HEK293 (cell line): ENCODE measurements at regions not wholly inside any gene's neighbourhood (a gene's known extent, or its start where the extent isn't known, plus 50 kb on each side); places are given as distances from the start of the nearest gene placed in this dataset.

Experiments used
- CTCF ChIA-PET: fragments of 350-600 bp; formaldehyde crosslinking; extraction: SDS; loops from one replicate; lab custom pipeline; 2021; ENCODE audit warnings: antibody characterized with exemption; lab: Yijun Ruan, JAX
- POLR2A ChIA-PET: fragments of 300-600 bp; formaldehyde crosslinking; extraction: SDS; loops from one replicate; lab custom pipeline; 2020; ENCODE audit warnings: antibody characterized with exemption, inconsistent platforms; lab: Yijun Ruan, JAX
- H3K27ac ChIP-seq: fragments of 200-500 bp; sonication (Bioruptor generic); 2 replicates; pipeline ENCODE4 v1.5.1; 2014; ENCODE audit warnings: low read depth, low read length, control low read depth, inconsistent platforms; ENCODE audit errors: extremely low read depth
- H3K36me3 ChIP-seq, 2 experiments: fragments of 200-500 bp in 1 of 2; sonication (Bioruptor generic) in 1 of 2; 1 replicate in 1 of 2; 2 replicates in 1 of 2; pipeline ENCODE4 v1.5.1; 2014 to 2017; ENCODE audit warnings: inconsistent platforms in 2 of 2, low read length in 2 of 2; ENCODE audit not compliant: control insufficient read depth in 2 of 2, insufficient read depth in 1 of 2
- H3K4me1 ChIP-seq: fragments of 200-500 bp; sonication (Bioruptor generic); 2 replicates; pipeline ENCODE4 v1.5.1; 2014; ENCODE audit warnings: mild to moderate bottlenecking, low read length, inconsistent platforms; ENCODE audit not compliant: control insufficient read depth, insufficient read depth
- H3K4me3 ChIP-seq: 2 replicates; pipeline ENCODE4 v1.5.1; 2011; ENCODE audit warnings: low read depth, mild to moderate bottlenecking, control low read depth, low read length, moderate library complexity
- H3K9me3 ChIP-seq: fragments of 200-500 bp; sonication (Bioruptor generic); 2 replicates; pipeline ENCODE4 v1.5.1; 2014; ENCODE audit warnings: low read depth, low read length, inconsistent platforms; ENCODE audit not compliant: control insufficient read depth, insufficient read depth
- HOXC10 ChIP-seq: sonication (generic); formaldehyde crosslinking; IDR thresholded peaks from 2 replicates; pipeline ENCODE4 v1.8.1; 2023; ENCODE audit warnings: mild to moderate bottlenecking, missing genetic modification reagents
- KLF8 ChIP-seq: fragments of 450-650 bp; formaldehyde crosslinking; IDR thresholded peaks from 2 replicates; pipeline ENCODE4 v1.5.1; 2016; ENCODE audit warnings: missing biosample characterization, missing genetic modification characterization
- MZF1 ChIP-seq: fragments of 450-650 bp; formaldehyde crosslinking; IDR thresholded peaks from 2 replicates; pipeline ENCODE4 v1.5.1; 2017; ENCODE audit warnings: missing biosample characterization, missing genetic modification characterization, borderline replicate concordance
- PRDM1 ChIP-seq: fragments of 450-650 bp; formaldehyde crosslinking; IDR thresholded peaks from 2 replicates; pipeline ENCODE4; 2016; ENCODE audit warnings: missing biosample characterization, missing genetic modification characterization
- TRIM28 ChIP-seq: IDR thresholded peaks from 2 replicates; pipeline ENCODE4 v1.6.1; 2011; ENCODE audit warnings: low read length, control low read depth, borderline replicate concordance
- ZNF121 ChIP-seq: fragments of 450-650 bp; formaldehyde crosslinking; IDR thresholded peaks from 2 replicates; pipeline ENCODE4 v1.5.1; 2016; ENCODE audit warnings: missing biosample characterization, missing genetic modification characterization
- ZNF140 ChIP-seq: fragments of 450-650 bp; formaldehyde crosslinking; IDR thresholded peaks from 2 replicates; pipeline ENCODE4 v1.5.1; 2016; ENCODE audit warnings: missing biosample characterization, missing genetic modification characterization
- ZNF174 ChIP-seq: fragments of 450-650 bp; formaldehyde crosslinking; IDR thresholded peaks from 2 replicates; pipeline ENCODE4 v1.5.0; 2017; ENCODE audit warnings: missing biosample characterization, mild to moderate bottlenecking, missing genetic modification characterization
- ZNF214 ChIP-seq: fragments of 450-650 bp; formaldehyde crosslinking; IDR thresholded peaks from 2 replicates; pipeline ENCODE4 v1.5.1; 2017; ENCODE audit warnings: missing biosample characterization, mild to moderate bottlenecking, missing genetic modification characterization, borderline replicate concordance
- ZNF549 ChIP-seq: fragments of 450-650 bp; IDR thresholded peaks from 2 replicates; pipeline ENCODE4 v1.5.1; 2018; ENCODE audit warnings: missing biosample characterization, missing genetic modification characterization, mild to moderate bottlenecking, inconsistent platforms, moderate library complexity
- ZNF600 ChIP-seq: fragments of 450-650 bp; formaldehyde crosslinking; IDR thresholded peaks from 2 replicates; pipeline ENCODE4 v1.5.1; 2016; ENCODE audit warnings: missing biosample characterization, missing genetic modification characterization
- ZNF624 ChIP-seq: fragments of 450-650 bp; formaldehyde crosslinking; IDR thresholded peaks from 2 replicates; pipeline ENCODE4 v1.5.1; 2017; ENCODE audit warnings: missing biosample characterization, missing genetic modification characterization
- ZNF629 ChIP-seq: fragments of 450-650 bp; formaldehyde crosslinking; IDR thresholded peaks from 2 replicates; pipeline ENCODE4 v1.5.1; 2017; ENCODE audit warnings: missing biosample characterization, missing genetic modification characterization
- TF ChIP-seq, protein P1 (sequence below): fragments of 450-650 bp; formaldehyde crosslinking; IDR thresholded peaks from 2 replicates; pipeline ENCODE4 v1.5.1; 2016; ENCODE audit warnings: missing biosample characterization, missing genetic modification characterization, borderline replicate concordance
- TF ChIP-seq, protein P2 (sequence below): fragments of 450-650 bp; formaldehyde crosslinking; IDR thresholded peaks from 2 replicates; pipeline ENCODE4 v1.5.1; 2016; ENCODE audit warnings: missing biosample characterization, missing genetic modification characterization, low read depth

DNA sequence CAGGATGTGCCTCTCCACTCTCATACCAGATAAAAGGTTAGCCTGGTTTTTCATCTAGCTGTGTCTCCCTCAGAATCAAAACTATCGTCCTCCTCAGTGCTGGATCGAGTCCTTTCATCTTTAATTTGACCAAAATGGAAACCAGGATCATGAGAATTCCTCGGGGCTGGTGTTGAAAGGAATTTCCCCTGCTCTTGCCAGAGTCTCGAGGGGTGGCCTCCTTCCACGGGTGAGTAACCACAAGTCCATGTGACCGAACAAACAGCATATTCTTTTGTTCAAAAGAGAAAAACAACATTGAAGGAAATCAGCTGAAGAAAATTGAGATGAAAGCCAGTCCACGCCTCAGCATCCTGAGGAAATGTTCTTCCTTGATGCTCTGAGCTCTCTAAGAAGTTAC is 165.9 kb upstream of the CDYL start:
- TF ChIP-seq KLF8 (tag by site-specific recombination) (no peak), PRDM1 (tag by site-specific recombination) (no peak), ZNF549 (tag by site-specific recombination) (no peak), ZNF624 (tag by site-specific recombination) (no peak), HOXC10 (CRISPR knock-in tag) (no peak)
- ChIA-PET POLR2A (no interaction called here), CTCF (no interaction called here)
- Histone ChIP-seq H3K4me1 (no peaks in the 10 kb centered on the region), H3K27ac (no peak overlapping the region), H3K9me3 (no peaks in the 10 kb centered on the region), H3K36me3 (no peaks in the 10 kb centered on the region), H3K4me3 (no peak overlapping the region)

DNA sequence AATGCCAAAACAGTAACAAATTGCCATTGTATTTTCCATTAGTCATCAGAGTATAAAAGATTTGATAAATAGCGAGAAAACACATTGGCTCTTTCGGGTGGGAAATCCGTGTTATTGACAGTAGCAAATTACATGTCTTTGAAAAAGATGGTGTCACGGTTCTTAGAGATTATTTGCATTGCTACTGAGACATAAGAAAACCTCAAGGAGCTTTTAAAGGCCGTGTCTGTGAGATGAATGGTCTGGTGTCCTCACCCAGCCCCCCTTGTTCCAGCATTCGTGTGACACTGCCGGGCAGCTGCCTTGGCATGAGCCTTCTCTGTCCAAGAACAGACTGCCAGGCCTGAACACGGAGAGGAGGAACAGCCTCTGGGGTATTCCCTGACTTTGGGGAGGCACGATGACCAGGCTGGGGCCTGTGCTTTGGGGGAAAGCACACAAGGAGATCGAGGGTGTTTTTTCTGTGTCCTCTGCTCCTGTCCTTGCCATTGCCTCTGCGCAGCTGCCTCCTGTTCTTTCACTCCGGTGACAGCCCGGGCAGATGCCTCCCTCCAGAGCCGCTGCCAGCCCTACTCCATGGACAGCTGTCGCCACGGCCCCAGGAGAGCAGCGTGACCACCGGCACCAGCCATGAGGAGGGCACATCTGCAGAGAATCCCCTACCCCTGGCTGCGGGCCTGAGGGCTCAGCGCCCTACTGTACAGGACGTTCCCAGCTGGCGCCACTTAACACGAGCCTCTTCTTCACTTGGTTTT is 167.7 kb upstream of the CDYL start:
- ChIA-PET POLR2A (no interaction called here), CTCF (no interaction called here)
- Histone ChIP-seq H3K9me3 (no peaks in the 10 kb centered on the region), H3K36me3 (no peaks in the 10 kb centered on the region), H3K4me3 (no peak overlapping the region), H3K27ac (no peak overlapping the region), H3K4me1 (no peaks in the 10 kb centered on the region)
- TF ChIP-seq, protein P1, sequence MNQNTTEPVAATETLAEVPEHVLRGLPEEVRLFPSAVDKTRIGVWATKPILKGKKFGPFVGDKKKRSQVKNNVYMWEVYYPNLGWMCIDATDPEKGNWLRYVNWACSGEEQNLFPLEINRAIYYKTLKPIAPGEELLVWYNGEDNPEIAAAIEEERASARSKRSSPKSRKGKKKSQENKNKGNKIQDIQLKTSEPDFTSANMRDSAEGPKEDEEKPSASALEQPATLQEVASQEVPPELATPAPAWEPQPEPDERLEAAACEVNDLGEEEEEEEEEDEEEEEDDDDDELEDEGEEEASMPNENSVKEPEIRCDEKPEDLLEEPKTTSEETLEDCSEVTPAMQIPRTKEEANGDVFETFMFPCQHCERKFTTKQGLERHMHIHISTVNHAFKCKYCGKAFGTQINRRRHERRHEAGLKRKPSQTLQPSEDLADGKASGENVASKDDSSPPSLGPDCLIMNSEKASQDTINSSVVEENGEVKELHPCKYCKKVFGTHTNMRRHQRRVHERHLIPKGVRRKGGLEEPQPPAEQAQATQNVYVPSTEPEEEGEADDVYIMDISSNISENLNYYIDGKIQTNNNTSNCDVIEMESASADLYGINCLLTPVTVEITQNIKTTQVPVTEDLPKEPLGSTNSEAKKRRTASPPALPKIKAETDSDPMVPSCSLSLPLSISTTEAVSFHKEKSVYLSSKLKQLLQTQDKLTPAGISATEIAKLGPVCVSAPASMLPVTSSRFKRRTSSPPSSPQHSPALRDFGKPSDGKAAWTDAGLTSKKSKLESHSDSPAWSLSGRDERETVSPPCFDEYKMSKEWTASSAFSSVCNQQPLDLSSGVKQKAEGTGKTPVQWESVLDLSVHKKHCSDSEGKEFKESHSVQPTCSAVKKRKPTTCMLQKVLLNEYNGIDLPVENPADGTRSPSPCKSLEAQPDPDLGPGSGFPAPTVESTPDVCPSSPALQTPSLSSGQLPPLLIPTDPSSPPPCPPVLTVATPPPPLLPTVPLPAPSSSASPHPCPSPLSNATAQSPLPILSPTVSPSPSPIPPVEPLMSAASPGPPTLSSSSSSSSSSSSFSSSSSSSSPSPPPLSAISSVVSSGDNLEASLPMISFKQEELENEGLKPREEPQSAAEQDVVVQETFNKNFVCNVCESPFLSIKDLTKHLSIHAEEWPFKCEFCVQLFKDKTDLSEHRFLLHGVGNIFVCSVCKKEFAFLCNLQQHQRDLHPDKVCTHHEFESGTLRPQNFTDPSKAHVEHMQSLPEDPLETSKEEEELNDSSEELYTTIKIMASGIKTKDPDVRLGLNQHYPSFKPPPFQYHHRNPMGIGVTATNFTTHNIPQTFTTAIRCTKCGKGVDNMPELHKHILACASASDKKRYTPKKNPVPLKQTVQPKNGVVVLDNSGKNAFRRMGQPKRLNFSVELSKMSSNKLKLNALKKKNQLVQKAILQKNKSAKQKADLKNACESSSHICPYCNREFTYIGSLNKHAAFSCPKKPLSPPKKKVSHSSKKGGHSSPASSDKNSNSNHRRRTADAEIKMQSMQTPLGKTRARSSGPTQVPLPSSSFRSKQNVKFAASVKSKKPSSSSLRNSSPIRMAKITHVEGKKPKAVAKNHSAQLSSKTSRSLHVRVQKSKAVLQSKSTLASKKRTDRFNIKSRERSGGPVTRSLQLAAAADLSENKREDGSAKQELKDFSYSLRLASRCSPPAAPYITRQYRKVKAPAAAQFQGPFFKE (tag by site-specific recombination) = no peak
- TF ChIP-seq ZNF214 (tag by site-specific recombination) (no peak), ZNF629 (tag by site-specific recombination) (no peak), ZNF174 (tag by site-specific recombination) (no peak), ZNF600 (no peak), TRIM28 (no peak), ZNF121 (tag by site-specific recombination) (no peak)

DNA sequence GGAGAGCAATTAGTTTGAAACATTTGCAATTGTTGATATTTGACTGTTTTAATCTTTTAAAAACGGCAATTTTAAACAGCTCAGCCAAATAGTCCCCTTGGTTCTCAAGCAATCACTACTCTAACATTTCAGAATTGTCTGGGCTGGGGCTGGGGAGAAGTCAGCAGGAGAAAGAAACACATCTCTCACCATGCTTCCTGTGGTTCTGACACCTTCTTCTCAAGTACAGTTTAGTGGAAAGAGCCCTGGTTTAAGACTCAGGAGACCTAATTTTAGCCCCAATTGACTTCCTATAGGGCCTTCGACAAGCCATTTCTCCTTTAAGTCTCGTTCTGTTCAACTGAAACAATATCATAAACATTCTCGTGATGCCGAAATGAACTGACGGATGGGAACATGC is 168.4 kb upstream of the CDYL start:
- Histone ChIP-seq H3K27ac (no peak overlapping the region), H3K9me3 (no peaks in the 10 kb centered on the region), H3K4me1 (no peaks in the 10 kb centered on the region), H3K4me3 (no peak overlapping the region), H3K36me3 (no peaks in the 10 kb centered on the region)
- ChIA-PET CTCF (no interaction called here), POLR2A (interaction anchor here (0.5 kb wide), 1 partner anchor 395 kb away, joined by 4 read pairs; no protein-coding TSS in a partner anchor)
- TF ChIP-seq MZF1 (tag by site-specific recombination) (no peak), ZNF140 (tag by site-specific recombination) (no peak)
- TF ChIP-seq, protein P2, sequence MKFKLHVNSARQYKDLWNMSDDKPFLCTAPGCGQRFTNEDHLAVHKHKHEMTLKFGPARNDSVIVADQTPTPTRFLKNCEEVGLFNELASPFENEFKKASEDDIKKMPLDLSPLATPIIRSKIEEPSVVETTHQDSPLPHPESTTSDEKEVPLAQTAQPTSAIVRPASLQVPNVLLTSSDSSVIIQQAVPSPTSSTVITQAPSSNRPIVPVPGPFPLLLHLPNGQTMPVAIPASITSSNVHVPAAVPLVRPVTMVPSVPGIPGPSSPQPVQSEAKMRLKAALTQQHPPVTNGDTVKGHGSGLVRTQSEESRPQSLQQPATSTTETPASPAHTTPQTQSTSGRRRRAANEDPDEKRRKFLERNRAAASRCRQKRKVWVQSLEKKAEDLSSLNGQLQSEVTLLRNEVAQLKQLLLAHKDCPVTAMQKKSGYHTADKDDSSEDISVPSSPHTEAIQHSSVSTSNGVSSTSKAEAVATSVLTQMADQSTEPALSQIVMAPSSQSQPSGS = no peak
